ENCODE measurements at regions not wholly inside any gene's neighbourhood (a gene's known extent, or its start where the extent isn't known, plus 50 kb on each side); places are given as distances from the start of the nearest gene placed in this dataset.

GRCh38 chrX:138058931-138059330 is 493.0 kb downstream of the ZIC3 start:
- no peaks in the 10 kb centered on the region; the same call in 1 of the 2 replicates for H3K27me3 Mint-ChIP-seq (ENCODE audit: low read depth)
- no peaks in the 10 kb centered on the region for H3K9me3 Mint-ChIP-seq
- ATAC-seq, result no peak
- no peak overlapping the region for H3K4me3 Mint-ChIP-seq
- 0 out of 2 replicates have a peak, but pooled peaks cover 5% of the 10 kb centered on the region for H3K4me1 Mint-ChIP-seq
- TF ChIP-seq JUN (CRISPR knock-in tag; IDR thresholded peaks at IDR 0.05) (no peak), ZNF425 (CRISPR knock-in tag; conservative IDR thresholded peaks at IDR 0.05) (no peak), TEAD4 (CRISPR knock-in tag; IDR thresholded peaks at IDR 0.05) (no peak), ZNF416 (CRISPR knock-in tag; IDR thresholded peaks at IDR 0.05) (no peak)
- TF ChIP-seq, protein P1, sequence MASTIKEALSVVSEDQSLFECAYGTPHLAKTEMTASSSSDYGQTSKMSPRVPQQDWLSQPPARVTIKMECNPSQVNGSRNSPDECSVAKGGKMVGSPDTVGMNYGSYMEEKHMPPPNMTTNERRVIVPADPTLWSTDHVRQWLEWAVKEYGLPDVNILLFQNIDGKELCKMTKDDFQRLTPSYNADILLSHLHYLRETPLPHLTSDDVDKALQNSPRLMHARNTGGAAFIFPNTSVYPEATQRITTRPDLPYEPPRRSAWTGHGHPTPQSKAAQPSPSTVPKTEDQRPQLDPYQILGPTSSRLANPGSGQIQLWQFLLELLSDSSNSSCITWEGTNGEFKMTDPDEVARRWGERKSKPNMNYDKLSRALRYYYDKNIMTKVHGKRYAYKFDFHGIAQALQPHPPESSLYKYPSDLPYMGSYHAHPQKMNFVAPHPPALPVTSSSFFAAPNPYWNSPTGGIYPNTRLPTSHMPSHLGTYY (CRISPR knock-in tag; IDR thresholded peaks at IDR 0.05), result no peak
- H3K27ac Mint-ChIP-seq, result no peak overlapping the region
- POLR2A ChIA-PET, result no interaction called here
- CTCF ChIA-PET, result no interaction called here
- DNase-seq (ENCODE audit: low spot score), result no peak
- H3K36me3 Mint-ChIP-seq, result no peaks in the 10 kb centered on the region

DNA sequence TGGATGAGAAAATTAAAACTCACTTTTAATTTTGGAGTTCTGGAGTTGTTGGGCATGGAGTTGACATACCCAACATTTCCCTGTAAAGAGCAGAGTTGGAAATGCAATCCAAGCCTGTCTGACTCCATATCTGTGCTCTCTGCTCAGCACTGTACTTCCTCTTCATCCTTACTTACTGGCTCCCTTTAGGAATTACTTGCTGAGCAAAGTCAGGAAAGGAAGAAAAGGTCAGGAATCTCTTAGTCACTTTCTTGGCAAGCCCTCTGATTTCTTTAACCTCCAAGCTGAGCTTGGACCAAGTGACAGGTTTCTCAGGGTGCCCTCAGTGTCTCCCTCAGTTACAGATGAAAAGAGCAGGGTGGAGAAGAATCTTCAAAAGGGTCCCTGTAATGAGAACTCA is 501.5 kb downstream of the ZIC3 start:
- CTCF ChIA-PET, result no interaction called here

DNA sequence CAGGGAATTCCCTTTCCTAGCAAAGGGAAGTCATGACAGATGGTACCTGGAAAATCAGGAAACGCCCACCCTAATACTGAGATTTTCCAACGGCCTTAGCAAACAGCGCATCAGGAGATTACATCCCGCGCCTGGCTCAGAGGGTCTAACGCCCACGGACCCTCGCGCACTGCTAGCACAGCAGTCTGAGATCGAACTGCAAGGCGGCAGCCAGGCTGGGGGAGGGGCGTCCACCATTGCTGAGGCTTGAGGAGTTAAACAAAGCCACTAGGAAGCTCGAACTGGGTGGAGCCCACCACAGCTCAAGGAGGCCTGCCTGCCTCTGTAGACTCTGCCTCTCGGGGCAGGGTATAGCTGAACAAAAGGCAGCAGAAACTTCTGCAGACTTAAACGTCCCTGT is 507.7 kb downstream of the ZIC3 start:
- 0 out of 2 replicates have a peak, but pooled peaks cover 4% of the 10 kb centered on the region for H3K4me1 Mint-ChIP-seq
- H3K36me3 Mint-ChIP-seq, result no peaks in the 10 kb centered on the region
- no peak for DNase-seq (ENCODE audit: low spot score)
- no peak overlapping the region for H3K27ac Mint-ChIP-seq
- ChIA-PET CTCF (no interaction called here), POLR2A (no interaction called here)
- no peak overlapping the region for H3K4me3 Mint-ChIP-seq
- ATAC-seq, result no peak
- H3K9me3 Mint-ChIP-seq, result peaks cover 6% of the 10 kb centered on the region; the same call in 1 of the 2 replicates
- H3K27me3 Mint-ChIP-seq (ENCODE audit: low read depth), result no peaks in the 10 kb centered on the region
- TF ChIP-seq ZNF138 (CRISPR knock-in tag; conservative IDR thresholded peaks at IDR 0.05), result no peak
- no peak for TF ChIP-seq ZNF671 (CRISPR knock-in tag; IDR thresholded peaks at IDR 0.05)
- no peak for TF ChIP-seq AFF4 (CRISPR knock-in tag; IDR thresholded peaks at IDR 0.05; ENCODE audit: borderline replicate concordance)
- TF ChIP-seq, protein P2, sequence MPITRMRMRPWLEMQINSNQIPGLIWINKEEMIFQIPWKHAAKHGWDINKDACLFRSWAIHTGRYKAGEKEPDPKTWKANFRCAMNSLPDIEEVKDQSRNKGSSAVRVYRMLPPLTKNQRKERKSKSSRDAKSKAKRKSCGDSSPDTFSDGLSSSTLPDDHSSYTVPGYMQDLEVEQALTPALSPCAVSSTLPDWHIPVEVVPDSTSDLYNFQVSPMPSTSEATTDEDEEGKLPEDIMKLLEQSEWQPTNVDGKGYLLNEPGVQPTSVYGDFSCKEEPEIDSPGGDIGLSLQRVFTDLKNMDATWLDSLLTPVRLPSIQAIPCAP (CRISPR knock-in tag; IDR thresholded peaks at IDR 0.05), result no peak
- no peak for TF ChIP-seq ZBTB43 (CRISPR knock-in tag; IDR thresholded peaks at IDR 0.05)

More for the DNA sequence above, 501.5 kb downstream of the ZIC3 start:
- no peak overlapping the region for H3K27ac Mint-ChIP-seq
- ATAC-seq (no peak), DNase-seq (ENCODE audit: low spot score) (no peak)
- H3K4me1 Mint-ChIP-seq, result no peaks in the 10 kb centered on the region
- POLR2A ChIA-PET, result no interaction called here
- H3K4me3 Mint-ChIP-seq, result no peak overlapping the region
- no peaks in the 10 kb centered on the region for H3K36me3 Mint-ChIP-seq
- no peaks in the 10 kb centered on the region for H3K27me3 Mint-ChIP-seq (ENCODE audit: low read depth)
- no peaks in the 10 kb centered on the region for H3K9me3 Mint-ChIP-seq
- TF ChIP-seq NR3C1 (CRISPR knock-in tag; conservative IDR thresholded peaks at IDR 0.05; ENCODE audit: low read depth) (no peak), HMGA2 (CRISPR knock-in tag; IDR thresholded peaks at IDR 0.05) (no peak), MAX (CRISPR knock-in tag; IDR thresholded peaks at IDR 0.05) (no peak), HMGXB4 (CRISPR knock-in tag; IDR thresholded peaks at IDR 0.05) (no peak), E2F1 (CRISPR knock-in tag; IDR thresholded peaks at IDR 0.05) (no peak), ZNF219 (CRISPR knock-in tag; IDR thresholded peaks at IDR 0.05; ENCODE audit: borderline replicate concordance) (no peak), RELA (CRISPR knock-in tag; IDR thresholded peaks at IDR 0.05; ENCODE audit: borderline replicate concordance) (no peak)
- TF ChIP-seq, protein P3, sequence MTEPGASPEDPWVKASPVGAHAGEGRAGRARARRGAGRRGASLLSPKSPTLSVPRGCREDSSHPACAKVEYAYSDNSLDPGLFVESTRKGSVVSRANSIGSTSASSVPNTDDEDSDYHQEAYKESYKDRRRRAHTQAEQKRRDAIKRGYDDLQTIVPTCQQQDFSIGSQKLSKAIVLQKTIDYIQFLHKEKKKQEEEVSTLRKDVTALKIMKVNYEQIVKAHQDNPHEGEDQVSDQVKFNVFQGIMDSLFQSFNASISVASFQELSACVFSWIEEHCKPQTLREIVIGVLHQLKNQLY (CRISPR knock-in tag; IDR thresholded peaks at IDR 0.05), result no peak
